HEK293T (cell line): ENCODE measurements at regions not wholly inside any gene's neighbourhood (a gene's known extent, or its start where the extent isn't known, plus 50 kb on each side); places are given as distances from the start of the nearest gene placed in this dataset.

ENCODE experiments used
- ARNT ChIP-seq: fragments of 450-650 bp; IDR thresholded peaks from 2 replicates; pipeline ENCODE4 v1.6.1; 2017; ENCODE audit warnings: mild to moderate bottlenecking
- BHLHE40 ChIP-seq: fragments of 450-650 bp; IDR thresholded peaks from 2 replicates; pipeline ENCODE4 v1.6.1; 2016; ENCODE audit warnings: mild to moderate bottlenecking, moderate library complexity, borderline replicate concordance
- FOXK2 ChIP-seq: fragments of 450-650 bp; IDR thresholded peaks from 2 replicates; pipeline ENCODE4 v1.6.1; 2016; ENCODE audit warnings: mild to moderate bottlenecking
- FOXM1 ChIP-seq: fragments of 450-650 bp; IDR thresholded peaks from 2 replicates; pipeline ENCODE4 v1.6.1; 2017; ENCODE audit warnings: mild to moderate bottlenecking, borderline replicate concordance
- SP1 ChIP-seq: fragments of 450-650 bp; IDR thresholded peaks from 2 replicates; pipeline ENCODE4 v1.6.1; 2017
- SUZ12 ChIP-seq: fragments of 450-650 bp; IDR thresholded peaks from 2 replicates; pipeline ENCODE4 v1.6.1; 2016; ENCODE audit warnings: mild to moderate bottlenecking
- TARDBP ChIP-seq: fragments of 450-650 bp; IDR thresholded peaks from 2 replicates; pipeline ENCODE4 v1.6.1; 2016

DNA sequence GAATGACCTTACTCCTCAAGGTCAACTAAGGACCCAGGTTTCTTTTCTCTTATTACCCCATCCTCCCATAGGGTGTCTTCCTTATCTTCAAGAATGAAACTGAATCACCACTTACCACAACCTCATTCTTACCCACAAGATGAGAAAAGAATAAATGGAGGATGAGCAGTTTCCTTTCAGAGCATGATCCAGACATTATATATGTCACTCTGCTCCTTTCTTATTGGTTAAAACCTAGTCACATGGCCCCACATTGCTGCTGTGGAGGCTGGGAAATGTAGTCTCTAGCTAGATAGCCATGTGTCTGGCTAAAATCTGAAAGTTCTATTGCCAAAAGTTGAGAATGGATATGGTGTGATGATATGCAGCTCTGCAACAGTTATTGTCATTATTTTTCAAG is 62.4 kb upstream of the RAI2 start:
- TF ChIP-seq ARNT (no peak), TARDBP (no peak), SP1 (no peak), FOXK2 (no peak), FOXM1 (no peak), SUZ12 (no peak), BHLHE40 (no peak)
